ENCODE measurements at regions not wholly inside any gene's neighbourhood (a gene's known extent, or its start where the extent isn't known, plus 50 kb on each side); places are given as distances from the start of the nearest gene placed in this dataset.
"Not testable (repeated sequence)": the region's sequence is repeated elsewhere in the genome, so short reads cannot be mapped to it uniquely, and the experiment has no call there.

DNA sequence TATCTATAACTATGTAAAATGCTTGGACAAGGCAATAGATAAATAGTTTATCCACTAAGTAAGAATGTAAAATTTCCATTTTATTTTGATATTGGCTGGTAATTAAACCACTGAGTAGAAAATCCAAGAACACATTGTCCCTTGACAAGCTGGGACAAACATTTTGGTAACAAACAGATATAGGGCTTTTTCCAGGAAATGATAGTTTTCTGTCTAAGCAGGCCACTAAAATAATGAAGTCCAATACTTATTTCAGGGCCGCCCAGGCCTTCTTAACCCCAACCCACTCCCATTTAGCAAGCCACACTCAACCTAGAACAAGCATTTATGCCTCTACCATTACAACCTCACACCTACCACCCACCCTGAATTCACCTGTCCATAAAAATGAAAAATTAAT, 368.6 kb downstream of the PRELID2 start:
- Mint-ChIP-seq H3K4me1 (ENCODE audit: low read depth in 2 of 2) (no peaks in the 10 kb centered on the region), H3K27ac (no peak overlapping the region), H3K27me3 (no peaks in the 10 kb centered on the region), H3K4me3 (no peak overlapping the region), H3K36me3 (no peaks in the 10 kb centered on the region), H3K9me3 (peaks cover 13% of the 10 kb centered on the region)
- DNase-seq (ENCODE audit: low spot score) = no peak
- ATAC-seq = no peak

DNA sequence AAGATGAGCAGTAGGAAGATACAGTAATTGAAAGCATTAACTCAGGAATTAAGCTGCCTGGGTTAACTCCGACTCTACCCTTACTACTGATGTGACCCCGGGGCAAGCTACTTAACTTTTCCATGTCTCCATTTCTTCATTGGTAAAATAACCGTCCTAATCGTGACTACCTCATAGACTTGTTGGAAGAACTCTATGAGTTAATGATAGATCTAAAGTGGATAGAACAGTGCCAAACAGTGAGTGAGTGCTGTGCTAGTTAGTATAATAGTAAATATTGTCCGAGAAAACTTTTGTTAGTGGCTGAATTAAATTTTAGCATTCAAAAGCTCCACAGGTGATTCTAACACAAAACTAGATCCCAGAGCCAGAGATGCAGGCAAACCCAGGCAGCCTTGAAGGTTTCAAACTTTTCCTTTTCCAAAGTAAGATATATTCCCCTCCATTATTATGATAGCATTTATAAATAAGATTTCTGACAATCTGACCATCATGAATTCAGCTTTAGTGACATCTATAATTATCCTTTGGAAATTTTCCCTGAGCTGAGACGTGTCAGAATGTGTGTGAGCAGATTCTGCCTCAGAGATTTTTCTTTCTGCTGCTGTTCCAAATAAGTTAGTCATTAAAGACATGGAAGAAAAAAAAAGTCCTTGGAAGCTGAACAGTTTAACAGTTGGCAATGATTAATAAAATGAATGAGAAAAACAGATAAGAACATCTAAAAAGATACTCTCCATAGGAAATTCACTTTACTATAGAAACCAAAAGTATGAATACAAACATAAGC, 369.5 kb downstream of the PRELID2 start:
- Mint-ChIP-seq H3K9me3 (peaks cover 8% of the 10 kb centered on the region), H3K36me3 (no peaks in the 10 kb centered on the region), H3K4me3 (no peak overlapping the region), H3K27me3 (no peaks in the 10 kb centered on the region), H3K4me1 (ENCODE audit: low read depth in 2 of 2) (no peaks in the 10 kb centered on the region), H3K27ac (no peak overlapping the region)
- DNase-seq (ENCODE audit: low spot score) (no peak), ATAC-seq (no peak)

DNA sequence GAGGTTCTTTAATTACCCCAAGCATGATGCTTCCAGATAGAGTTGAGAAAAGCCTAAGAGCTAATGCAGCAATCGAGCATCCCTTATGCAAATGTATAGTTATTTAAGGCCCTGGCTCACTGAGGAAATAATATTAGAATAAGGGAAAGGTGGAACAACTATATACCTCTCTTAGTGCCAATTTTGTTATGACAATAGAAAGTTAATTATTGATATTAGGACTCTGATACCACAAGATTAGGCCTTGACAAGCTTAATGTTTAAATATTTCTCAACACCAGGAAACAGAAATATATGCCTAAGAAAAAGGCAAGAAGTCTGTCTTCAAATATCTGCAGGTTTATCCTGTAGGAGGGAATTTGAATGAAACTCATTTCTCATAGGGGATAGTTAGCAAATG, 371.0 kb downstream of the PRELID2 start:
- H3K9me3 Mint-ChIP-seq = peaks cover 7% of the 10 kb centered on the region
- no peaks in the 10 kb centered on the region for H3K36me3 Mint-ChIP-seq
- no peaks in the 10 kb centered on the region for H3K27me3 Mint-ChIP-seq
- no peaks in the 10 kb centered on the region for H3K4me1 Mint-ChIP-seq (ENCODE audit: low read depth in 2 of 2)
- ATAC-seq = no peak
- DNase-seq (ENCODE audit: low spot score) = no peak
- no peak overlapping the region for H3K27ac Mint-ChIP-seq
- no peak overlapping the region for H3K4me3 Mint-ChIP-seq

DNA sequence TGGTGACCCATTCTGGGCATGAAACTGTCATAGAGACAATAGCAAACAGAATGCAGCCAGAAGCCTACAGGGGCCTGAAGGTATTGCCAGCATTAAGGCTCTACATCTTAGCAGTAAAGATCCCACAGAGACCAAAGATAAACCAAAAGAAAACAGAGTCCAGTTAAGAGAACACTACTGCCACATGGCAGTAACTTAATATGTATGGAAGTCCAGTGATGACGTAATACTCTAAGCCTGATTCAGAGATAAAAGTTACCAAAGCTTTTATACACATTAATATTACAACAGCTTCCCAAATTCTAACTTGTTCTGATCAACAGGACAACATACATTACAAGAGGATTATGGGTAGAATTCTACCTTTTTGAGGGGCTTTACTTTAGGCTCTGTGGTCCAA, 371.5 kb downstream of the PRELID2 start:
- Mint-ChIP-seq H3K27ac (no peak overlapping the region), H3K4me3 (no peak overlapping the region), H3K9me3 (peaks cover 7% of the 10 kb centered on the region), H3K4me1 (ENCODE audit: low read depth in 2 of 2) (no peaks in the 10 kb centered on the region), H3K36me3 (no peaks in the 10 kb centered on the region), H3K27me3 (no peaks in the 10 kb centered on the region)
- ATAC-seq (no peak), DNase-seq (ENCODE audit: low spot score) (no peak)

DNA sequence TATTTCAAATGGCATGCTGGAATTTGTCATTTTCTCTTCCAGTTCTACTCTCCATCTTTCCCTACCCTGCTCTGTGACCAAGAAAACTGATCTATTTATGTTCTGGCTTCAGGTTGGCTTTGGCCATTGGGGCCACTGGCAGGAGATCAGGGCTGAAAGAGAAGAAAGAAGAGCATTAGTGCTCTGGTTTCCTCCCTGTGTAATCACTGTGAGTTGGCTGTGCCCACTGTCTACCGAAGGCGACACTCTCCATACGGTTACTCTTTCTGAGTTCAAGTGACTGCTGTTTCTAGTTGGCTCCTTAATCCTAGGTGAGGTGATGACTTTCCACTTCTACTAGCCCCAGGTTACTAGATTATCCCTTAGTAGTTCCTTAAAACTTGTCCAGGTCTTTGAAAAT, 372.6 kb downstream of the PRELID2 start:
- no peak for DNase-seq (ENCODE audit: low spot score)
- peaks cover 11% of the 10 kb centered on the region for H3K9me3 Mint-ChIP-seq
- no peak for ATAC-seq
- no peaks in the 10 kb centered on the region for H3K27me3 Mint-ChIP-seq
- no peak overlapping the region for H3K4me3 Mint-ChIP-seq
- no peaks in the 10 kb centered on the region for H3K36me3 Mint-ChIP-seq
- no peak overlapping the region for H3K27ac Mint-ChIP-seq
- no peaks in the 10 kb centered on the region for H3K4me1 Mint-ChIP-seq (ENCODE audit: low read depth in 2 of 2)

DNA sequence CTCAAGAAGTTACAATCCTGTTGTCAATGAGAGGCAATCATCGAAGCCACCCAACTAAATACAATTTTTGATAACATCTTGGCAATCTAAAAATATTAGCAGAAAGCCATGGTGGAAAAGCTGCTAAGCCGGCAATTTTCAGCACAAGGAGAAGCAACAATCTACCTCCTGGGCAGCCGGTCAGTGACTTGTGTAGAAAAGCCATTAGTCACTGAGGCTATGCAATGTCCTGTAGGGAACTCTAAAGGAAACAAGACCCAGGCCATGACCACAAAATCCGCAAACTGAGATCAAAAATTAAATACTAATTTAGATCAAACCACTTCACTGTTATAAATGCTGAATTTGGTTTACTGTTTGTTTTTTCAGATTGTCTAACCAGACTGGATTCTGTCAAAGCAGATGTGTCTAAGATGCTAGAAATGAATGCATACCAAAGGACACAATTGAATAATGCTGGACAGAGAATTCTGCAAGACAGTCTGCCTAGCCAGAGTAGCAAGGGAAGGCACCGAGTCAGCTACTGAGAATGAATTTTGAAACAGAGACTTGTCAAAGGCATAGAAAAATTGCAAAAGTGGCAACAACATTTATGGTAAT, 384.8 kb downstream of the PRELID2 start:
- Mint-ChIP-seq H3K27ac (no peak overlapping the region), H3K36me3 (no peaks in the 10 kb centered on the region), H3K27me3 (no peaks in the 10 kb centered on the region), H3K4me1 (ENCODE audit: low read depth in 2 of 2) (no peaks in the 10 kb centered on the region), H3K4me3 (no peak overlapping the region), H3K9me3 (peaks cover 12% of the 10 kb centered on the region)
- no peak for ATAC-seq
- no peak for DNase-seq (ENCODE audit: low spot score)

DNA sequence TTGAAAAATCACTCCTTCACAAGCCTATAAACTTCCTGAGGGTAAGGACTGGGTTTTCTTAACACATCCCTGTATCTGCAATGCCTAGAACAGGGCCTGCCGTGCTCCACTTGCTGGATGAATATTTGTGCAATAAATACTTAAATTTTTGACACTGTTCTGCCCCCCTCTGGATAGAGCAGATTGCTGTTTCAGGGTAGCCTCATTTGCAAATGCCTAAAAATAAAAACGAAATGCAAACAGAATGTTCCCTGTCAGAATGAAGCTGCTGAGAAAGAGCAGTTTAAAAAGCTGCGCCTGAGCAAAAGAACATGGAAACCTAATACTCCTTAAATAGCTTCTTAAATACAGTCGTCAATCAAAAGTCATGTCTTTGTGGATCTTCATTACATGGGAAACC, 385.3 kb downstream of the PRELID2 start:
- Mint-ChIP-seq H3K4me3 (no peak overlapping the region), H3K27me3 (no peaks in the 10 kb centered on the region), H3K36me3 (no peaks in the 10 kb centered on the region), H3K4me1 (ENCODE audit: low read depth in 2 of 2) (no peaks in the 10 kb centered on the region), H3K27ac (no peak overlapping the region), H3K9me3 (peaks cover 12% of the 10 kb centered on the region)
- ATAC-seq = no peak
- no peak for DNase-seq (ENCODE audit: low spot score)

DNA sequence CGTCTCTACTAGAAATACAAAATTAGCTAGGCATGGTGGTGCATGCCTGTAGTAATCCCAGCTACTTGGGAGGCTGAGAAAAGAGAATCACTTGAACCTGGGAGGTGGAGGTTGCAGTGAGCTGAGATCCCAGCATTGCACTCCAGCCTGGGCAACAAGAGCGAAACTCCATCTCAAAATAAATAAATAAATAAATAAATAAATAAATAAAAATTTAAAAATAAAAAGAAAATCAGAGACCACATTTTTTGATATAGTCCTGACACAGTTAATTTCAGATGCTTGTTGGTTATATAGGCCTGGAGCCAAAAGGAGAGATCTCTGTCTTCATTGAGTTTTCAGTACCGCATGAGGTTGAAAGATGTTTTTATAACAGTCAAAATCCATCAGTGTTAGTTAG, 388.3 kb downstream of the PRELID2 start:
- ATAC-seq; H3K27ac Mint-ChIP-seq; H3K4me3 Mint-ChIP-seq; H3K27me3 Mint-ChIP-seq; H3K4me1 Mint-ChIP-seq (ENCODE audit: low read depth in 2 of 2); DNase-seq (ENCODE audit: low spot score); H3K36me3 Mint-ChIP-seq: not testable (repeated sequence)
- H3K9me3 Mint-ChIP-seq = peaks cover 16% of the 10 kb centered on the region

DNA sequence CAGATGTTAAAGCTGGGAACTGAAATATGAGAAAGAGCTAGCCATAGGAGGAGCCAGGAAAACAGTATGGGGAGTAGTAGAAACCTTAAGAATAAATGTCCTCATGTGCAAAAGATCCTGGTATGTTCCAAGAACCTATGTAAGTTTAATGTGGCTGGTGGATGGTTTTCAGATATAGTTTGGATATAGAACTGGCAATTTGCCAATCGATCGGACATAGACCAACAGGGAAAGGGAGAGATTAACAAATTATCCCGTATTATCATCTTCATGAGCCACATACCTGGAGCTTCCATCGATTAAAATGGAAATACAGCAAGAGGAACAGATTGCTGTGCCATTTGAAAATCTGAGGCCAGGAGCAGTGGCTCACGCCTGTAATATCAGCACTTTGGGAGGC, 388.7 kb downstream of the PRELID2 start:
- Mint-ChIP-seq H3K4me3 (no peak overlapping the region), H3K4me1 (ENCODE audit: low read depth in 2 of 2) (no peaks in the 10 kb centered on the region), H3K36me3 (no peaks in the 10 kb centered on the region), H3K27me3 (no peaks in the 10 kb centered on the region), H3K27ac (no peak overlapping the region), H3K9me3 (peaks cover 16% of the 10 kb centered on the region)
- ATAC-seq = no peak
- DNase-seq (ENCODE audit: low spot score) = no peak

DNA sequence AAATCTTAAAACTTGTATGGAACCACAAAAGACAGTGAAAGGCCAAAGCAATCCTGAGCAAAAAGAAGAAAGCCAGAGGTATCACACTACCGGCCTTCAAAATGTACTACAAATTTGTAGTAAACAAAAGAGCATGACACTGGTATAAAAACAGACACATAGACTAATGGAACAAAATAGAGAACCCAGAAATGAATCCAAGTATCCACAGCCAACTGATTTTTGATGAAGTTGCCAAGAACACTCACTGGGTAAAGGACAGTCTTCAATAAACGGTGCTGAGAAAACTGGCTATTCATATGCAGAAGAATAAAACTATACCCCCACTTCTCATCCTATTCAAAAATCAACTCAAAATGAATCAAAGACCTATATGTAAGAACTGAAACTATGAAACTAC, 390.1 kb downstream of the PRELID2 start:
- Mint-ChIP-seq H3K9me3 (peaks cover 16% of the 10 kb centered on the region), H3K36me3 (no peaks in the 10 kb centered on the region), H3K4me1 (ENCODE audit: low read depth in 2 of 2) (no peaks in the 10 kb centered on the region), H3K27ac (no peak overlapping the region), H3K27me3 (no peaks in the 10 kb centered on the region), H3K4me3 (no peak overlapping the region)
- DNase-seq (ENCODE audit: low spot score) (no peak), ATAC-seq (no peak)

DNA sequence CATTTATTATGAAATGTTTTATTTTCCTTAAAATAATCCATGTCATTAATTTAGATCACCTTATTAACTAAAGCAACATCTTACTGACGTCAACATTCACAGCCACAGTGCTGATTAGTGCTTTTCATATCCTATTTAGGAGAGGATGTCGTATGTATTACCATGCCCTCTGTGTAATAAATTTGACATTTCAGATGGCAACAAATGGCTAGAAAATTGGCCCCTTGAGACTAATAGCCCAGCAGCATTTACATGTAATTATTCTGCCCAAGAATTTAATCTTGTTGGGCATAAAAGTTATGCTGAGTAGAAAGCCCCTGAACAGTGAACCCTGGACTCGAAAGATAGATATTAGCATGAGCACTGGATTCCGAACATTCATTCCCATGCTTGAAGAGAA, 391.2 kb downstream of the PRELID2 start:
- H3K27me3 Mint-ChIP-seq = no peaks in the 10 kb centered on the region
- peaks cover under 1% of the 10 kb centered on the region for H3K36me3 Mint-ChIP-seq
- H3K4me3 Mint-ChIP-seq = no peak overlapping the region
- no peaks in the 10 kb centered on the region for H3K4me1 Mint-ChIP-seq (ENCODE audit: low read depth in 2 of 2)
- no peak for ATAC-seq
- H3K27ac Mint-ChIP-seq = no peak overlapping the region
- no peak for DNase-seq (ENCODE audit: low spot score)
- peaks cover 17% of the 10 kb centered on the region for H3K9me3 Mint-ChIP-seq

DNA sequence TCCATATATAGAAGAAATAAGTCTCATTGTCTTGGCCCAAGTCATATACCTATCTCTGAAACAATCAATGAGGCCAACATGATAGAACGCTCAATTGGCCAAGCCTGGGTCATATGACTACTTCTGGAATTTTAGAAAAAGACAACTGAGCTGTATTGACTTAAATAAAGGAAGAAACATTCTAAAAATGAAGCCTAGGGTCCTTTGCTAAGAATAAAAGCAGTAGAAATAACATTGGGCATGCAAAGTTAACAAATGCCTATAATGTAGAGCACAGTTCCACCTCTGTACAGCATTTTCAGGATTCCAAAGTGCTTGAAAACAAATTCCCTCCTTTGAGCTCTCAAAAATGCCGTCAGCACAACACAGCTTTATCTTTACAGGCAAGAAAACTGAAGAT, 391.8 kb downstream of the PRELID2 start:
- ATAC-seq (no peak), DNase-seq (ENCODE audit: low spot score) (no peak)
- H3K27me3 Mint-ChIP-seq = no peaks in the 10 kb centered on the region
- H3K4me3 Mint-ChIP-seq = no peak overlapping the region
- H3K9me3 Mint-ChIP-seq = peaks cover 17% of the 10 kb centered on the region
- no peaks in the 10 kb centered on the region for H3K4me1 Mint-ChIP-seq (ENCODE audit: low read depth in 2 of 2)
- H3K36me3 Mint-ChIP-seq = peaks cover 4% of the 10 kb centered on the region
- H3K27ac Mint-ChIP-seq = no peak overlapping the region

DNA sequence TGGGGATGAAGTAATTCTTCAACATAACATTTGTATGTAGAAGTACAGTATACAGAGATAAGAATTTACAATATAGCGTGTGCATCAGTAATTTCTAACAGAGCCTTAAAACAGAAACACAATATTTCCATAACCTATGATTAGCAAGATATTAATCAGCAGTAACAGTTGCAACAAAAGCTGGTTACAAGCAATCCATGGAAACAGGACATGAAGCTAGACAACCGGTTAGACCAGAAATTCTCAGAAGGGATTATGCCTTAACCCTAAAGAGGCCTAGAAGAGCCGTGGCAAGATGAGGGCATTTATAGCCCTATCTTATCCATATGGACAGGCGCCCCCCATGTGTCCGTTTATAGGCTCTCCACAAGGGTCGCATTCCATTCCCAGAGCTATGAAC, 392.5 kb downstream of the PRELID2 start:
- not testable (repeated sequence) for H3K36me3 Mint-ChIP-seq; H3K4me3 Mint-ChIP-seq; DNase-seq (ENCODE audit: low spot score); H3K27ac Mint-ChIP-seq; ATAC-seq; H3K4me1 Mint-ChIP-seq (ENCODE audit: low read depth in 2 of 2); H3K27me3 Mint-ChIP-seq
- H3K9me3 Mint-ChIP-seq = peaks cover 17% of the 10 kb centered on the region

DNA sequence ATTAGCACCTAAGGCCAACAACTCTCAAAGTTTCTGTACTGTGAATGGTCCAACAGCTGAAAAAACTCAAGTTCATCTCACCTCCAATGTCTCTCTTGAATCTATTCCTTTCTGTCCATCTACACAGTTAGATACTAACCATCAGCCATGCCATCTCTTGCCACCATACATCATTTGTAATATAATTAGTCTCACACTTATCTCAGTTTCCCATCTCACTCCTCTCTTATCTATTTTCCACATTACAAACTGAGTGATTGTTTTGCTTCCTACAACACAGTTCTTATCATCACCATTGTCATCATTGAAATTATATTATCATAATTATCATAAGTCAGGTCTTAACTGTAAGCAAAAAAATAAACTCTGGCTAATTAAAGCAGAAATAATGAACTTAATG, 393.9 kb downstream of the PRELID2 start:
- Mint-ChIP-seq H3K27ac (no peak overlapping the region), H3K36me3 (peaks cover 10% of the 10 kb centered on the region), H3K4me1 (ENCODE audit: low read depth in 2 of 2) (no peaks in the 10 kb centered on the region), H3K9me3 (peaks cover 18% of the 10 kb centered on the region), H3K27me3 (no peaks in the 10 kb centered on the region), H3K4me3 (no peak overlapping the region)
- ATAC-seq (no peak), DNase-seq (ENCODE audit: low spot score) (no peak)

DNA sequence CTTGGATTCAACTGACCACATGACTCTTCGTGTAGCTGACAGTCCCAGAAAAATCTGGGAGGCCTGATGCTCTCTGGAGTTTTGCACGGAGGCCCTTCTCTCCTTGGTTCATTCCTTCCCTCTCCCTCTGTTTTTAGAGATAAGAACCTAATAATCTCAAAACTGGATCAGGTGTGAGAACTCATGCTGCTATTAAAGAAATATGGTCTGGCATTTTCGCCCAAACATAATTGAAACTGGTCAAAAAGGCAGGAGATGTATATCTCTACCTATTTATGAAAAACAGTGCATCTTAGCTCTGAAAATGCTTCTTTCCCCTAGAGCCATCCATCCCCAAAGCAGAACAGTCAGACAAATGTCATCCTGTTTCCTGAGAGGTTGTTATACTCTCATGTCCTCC, 397.5 kb downstream of the PRELID2 start:
- H3K36me3 Mint-ChIP-seq = peaks cover 10% of the 10 kb centered on the region
- H3K4me1 Mint-ChIP-seq (ENCODE audit: low read depth in 2 of 2) = no peaks in the 10 kb centered on the region
- no peaks in the 10 kb centered on the region for H3K27me3 Mint-ChIP-seq
- no peak overlapping the region for H3K4me3 Mint-ChIP-seq
- no peak for DNase-seq (ENCODE audit: low spot score)
- no peak for ATAC-seq
- H3K9me3 Mint-ChIP-seq = peaks cover 19% of the 10 kb centered on the region
- no peak overlapping the region for H3K27ac Mint-ChIP-seq
